OCI-LY7 (cell line): ENCODE measurements at regions not wholly inside any gene's neighbourhood (a gene's known extent, or its start where the extent isn't known, plus 50 kb on each side); places are given as distances from the start of the nearest gene placed in this dataset.
"Not testable (repeated sequence)": the region's sequence is repeated elsewhere in the genome, so short reads cannot be mapped to it uniquely, and the experiment has no call there.

Source experiments
- BruUV-seq: library from RNA; stranded (reverse); fragments of 400-500 nt; replicated peaks from 2 replicates; lab custom pipeline; 2021; lab: Mats Ljungman, UMichigan
- CTCF ChIA-PET: fragments of 300-600 bp; sonication (Branson Sonifier 250); formaldehyde crosslinking; loops from one replicate; lab custom pipeline; 2022; ENCODE audit warnings: antibody characterized with exemption; ENCODE audit not compliant: unreplicated experiment; lab: Charles Lee
- POLR2A ChIA-PET: fragments of 300-600 bp; sonication (Branson Sonifier 250); formaldehyde crosslinking; loops from one replicate; lab custom pipeline; 2022; ENCODE audit warnings: antibody characterized with exemption; lab: Charles Lee
- DNase-seq: peaks from one replicate; pipeline ENCODE4 v3.0.0-alpha.2; 2015; ENCODE audit warnings: low spot score
- H2AFZ ChIP-seq: fragments of 200-600 bp; sonication (generic), shearing (Covaris generic); 2 replicates; pipeline ENCODE4 v1.6.1; 2014; ENCODE audit warnings: mild to moderate bottlenecking, antibody characterized with exemption, low read length, moderate library complexity
- H3K27ac ChIP-seq: fragments of 200-600 bp; sonication (generic); 2 replicates; pipeline ENCODE4 v1.5.1; 2014; ENCODE audit warnings: mixed run types, low read depth, mild to moderate bottlenecking, moderate library complexity, low read length, inconsistent platforms; ENCODE audit not compliant: poor library complexity, severe bottlenecking
- H3K36me3 ChIP-seq: fragments of 200-600 bp; sonication (generic); 2 replicates; pipeline ENCODE4 v1.6.1; 2014; ENCODE audit warnings: mild to moderate bottlenecking, antibody characterized with exemption, low read length, moderate library complexity, mixed read lengths; ENCODE audit not compliant: insufficient read depth
- H3K4me1 ChIP-seq: fragments of 200-600 bp; sonication (generic); 2 replicates; pipeline ENCODE4 v1.5.1; 2014; ENCODE audit warnings: mild to moderate bottlenecking, low read length; ENCODE audit not compliant: insufficient read depth, poor library complexity, severe bottlenecking
- H3K4me2 ChIP-seq: fragments of 200-600 bp; sonication (generic); 2 replicates; pipeline ENCODE4 v1.6.1; 2014; ENCODE audit warnings: mild to moderate bottlenecking, low read length
- H3K4me3 ChIP-seq: fragments of 200-600 bp; sonication (generic); 2 replicates; pipeline ENCODE4 v1.5.1; 2014; ENCODE audit warnings: mild to moderate bottlenecking, low read depth, low read length; ENCODE audit not compliant: poor library complexity, severe bottlenecking
- H3K79me2 ChIP-seq: fragments of 200-600 bp; sonication (generic); 2 replicates; pipeline ENCODE4 v1.6.1; 2016; ENCODE audit warnings: low read depth, mild to moderate bottlenecking, low read length, moderate library complexity, mixed read lengths; ENCODE audit not compliant: insufficient read depth
- H3K9me2 ChIP-seq: fragments of 200-600 bp; sonication (generic); 2 replicates; pipeline ENCODE4 v1.6.1; 2016; ENCODE audit warnings: mild to moderate bottlenecking, low read length, mixed read lengths; ENCODE audit not compliant: insufficient read depth
- H3K9me3 ChIP-seq: fragments of 200-600 bp; sonication (generic); 2 replicates; pipeline ENCODE4 v1.6.1; 2014; ENCODE audit warnings: mild to moderate bottlenecking, mixed run types, low read length, mixed read lengths
- H4K20me1 ChIP-seq: fragments of 200-600 bp; sonication (generic); 2 replicates; pipeline ENCODE4 v1.6.1; 2014; ENCODE audit warnings: mild to moderate bottlenecking, antibody characterized with exemption, low read length, moderate library complexity, mixed read lengths; ENCODE audit not compliant: insufficient read depth
- EZH2phosphoT487 ChIP-seq: fragments of 200-600 bp; sonication (generic); IDR thresholded peaks from 2 replicates; pipeline ENCODE4 v1.6.1; 2018; ENCODE audit warnings: low read depth, borderline replicate concordance, mild to moderate bottlenecking, mixed run types, antibody characterized with exemption, low read length, moderate library complexity, mixed read lengths
- intact Hi-C: fragments of 100-400 bp; cut with micrococcal nuclease; formaldehyde crosslinking; loops from one replicate; pipeline ENCODE4 v1.10.0; 2022; ENCODE audit not compliant: unreplicated experiment
- TF ChIP-seq, protein P1 (sequence below): fragments of 200-600 bp; sonication (generic); conservative IDR thresholded peaks from 2 replicates; pipeline ENCODE4 v1.5.1; 2014; ENCODE audit warnings: mild to moderate bottlenecking, antibody characterized with exemption, low read length, moderate library complexity, mixed read lengths

GRCh38 chr20:48128436-48128835, 343.2 kb upstream of the SULF2 start:
- H3K9me2 ChIP-seq = no peaks in the 10 kb centered on the region
- no peaks in the 10 kb centered on the region for H3K4me1 ChIP-seq
- no peaks in the 10 kb centered on the region for H3K79me2 ChIP-seq
- no peaks in the 10 kb centered on the region for H4K20me1 ChIP-seq
- ChIA-PET CTCF (no interaction called here), POLR2A (no interaction called here)
- TF ChIP-seq, protein P1, sequence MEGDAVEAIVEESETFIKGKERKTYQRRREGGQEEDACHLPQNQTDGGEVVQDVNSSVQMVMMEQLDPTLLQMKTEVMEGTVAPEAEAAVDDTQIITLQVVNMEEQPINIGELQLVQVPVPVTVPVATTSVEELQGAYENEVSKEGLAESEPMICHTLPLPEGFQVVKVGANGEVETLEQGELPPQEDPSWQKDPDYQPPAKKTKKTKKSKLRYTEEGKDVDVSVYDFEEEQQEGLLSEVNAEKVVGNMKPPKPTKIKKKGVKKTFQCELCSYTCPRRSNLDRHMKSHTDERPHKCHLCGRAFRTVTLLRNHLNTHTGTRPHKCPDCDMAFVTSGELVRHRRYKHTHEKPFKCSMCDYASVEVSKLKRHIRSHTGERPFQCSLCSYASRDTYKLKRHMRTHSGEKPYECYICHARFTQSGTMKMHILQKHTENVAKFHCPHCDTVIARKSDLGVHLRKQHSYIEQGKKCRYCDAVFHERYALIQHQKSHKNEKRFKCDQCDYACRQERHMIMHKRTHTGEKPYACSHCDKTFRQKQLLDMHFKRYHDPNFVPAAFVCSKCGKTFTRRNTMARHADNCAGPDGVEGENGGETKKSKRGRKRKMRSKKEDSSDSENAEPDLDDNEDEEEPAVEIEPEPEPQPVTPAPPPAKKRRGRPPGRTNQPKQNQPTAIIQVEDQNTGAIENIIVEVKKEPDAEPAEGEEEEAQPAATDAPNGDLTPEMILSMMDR = no peak
- no peak for TF ChIP-seq EZH2phosphoT487
- BruUV-seq = no TSS peak
- H3K27ac ChIP-seq = no peak overlapping the region
- no peaks in the 10 kb centered on the region for H3K36me3 ChIP-seq
- no peak overlapping the region for H2AFZ ChIP-seq
- intact Hi-C loops = no loop called here
- H3K4me2 ChIP-seq = no peak overlapping the region
- no peak overlapping the region for H3K4me3 ChIP-seq
- H3K9me3 ChIP-seq = peaks cover 10% of the 10 kb centered on the region
- DNase-seq = no peak

DNA sequence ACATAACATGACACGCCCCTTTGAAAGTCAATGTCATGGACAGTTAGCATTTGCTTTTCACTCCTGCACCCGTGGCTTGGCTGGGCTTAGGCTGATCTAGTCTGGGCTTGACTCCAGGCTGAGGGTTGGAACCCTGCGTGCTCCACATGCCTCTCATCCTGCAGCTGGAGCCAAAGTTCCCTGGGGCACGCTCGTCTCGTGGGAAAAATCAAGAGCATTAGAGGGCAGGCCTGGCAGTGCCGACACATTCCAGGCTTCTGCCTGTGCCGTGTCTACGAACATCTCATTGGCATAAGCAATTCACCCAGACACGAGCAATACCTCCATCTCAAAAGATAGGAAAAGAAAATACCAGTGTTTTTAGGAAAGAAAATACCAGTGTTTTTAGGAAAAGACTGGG, 342.7 kb upstream of the SULF2 start:
- BruUV-seq, H3K4me2 ChIP-seq, H3K36me3 ChIP-seq, CTCF ChIA-PET, H4K20me1 ChIP-seq, H2AFZ ChIP-seq, intact Hi-C loops, H3K4me1 ChIP-seq, DNase-seq, H3K27ac ChIP-seq, H3K9me3 ChIP-seq, H3K4me3 ChIP-seq, POLR2A ChIA-PET, H3K79me2 ChIP-seq, H3K9me2 ChIP-seq: not testable (repeated sequence)

GRCh38 chr20:48127133-48127532, 341.9 kb upstream of the SULF2 start:
- H3K4me1 ChIP-seq, intact Hi-C loops, DNase-seq, H3K9me3 ChIP-seq, POLR2A ChIA-PET, H3K36me3 ChIP-seq, H3K9me2 ChIP-seq, H3K79me2 ChIP-seq, H3K27ac ChIP-seq, H3K4me2 ChIP-seq, CTCF ChIA-PET, H3K4me3 ChIP-seq, BruUV-seq, H4K20me1 ChIP-seq, H2AFZ ChIP-seq: not testable (repeated sequence)

GRCh38 chr20:48126227-48126740, 341.0 kb upstream of the SULF2 start:
- Histone ChIP-seq H3K4me1 (no peaks in the 10 kb centered on the region), H3K27ac (no peak overlapping the region), H3K4me3 (no peak overlapping the region), H3K4me2 (no peak overlapping the region), H3K36me3 (no peaks in the 10 kb centered on the region), H2AFZ (no peak overlapping the region), H3K9me3 (no peaks in the 10 kb centered on the region), H3K79me2 (no peaks in the 10 kb centered on the region), H4K20me1 (no peaks in the 10 kb centered on the region), H3K9me2 (no peaks in the 10 kb centered on the region)
- intact Hi-C loops = no loop called here
- TF ChIP-seq, protein P1 = no peak
- no peak for TF ChIP-seq EZH2phosphoT487
- no peak for DNase-seq
- POLR2A ChIA-PET = no interaction called here
- BruUV-seq = no TSS peak
- CTCF ChIA-PET = no interaction called here
